GM21526 (cell line): ENCODE measurements at regions not wholly inside any gene's neighbourhood (a gene's known extent, or its start where the extent isn't known, plus 50 kb on each side); places are given as distances from the start of the nearest gene placed in this dataset.

Experiments
- ATAC-seq: cut with Tn5 transposase; IDR thresholded peaks from one replicate; pipeline ENCODE4 v1.9.1; 2021; ENCODE audit warnings: moderate library complexity; ENCODE audit not compliant: unreplicated experiment, low FRiP score

- no peak for ATAC-seq
These were observed 262.6 kb downstream of the TBL1XR1 start for GRCh38 chr3:176934698-176935097.

- ATAC-seq: no peak
These were observed 263.6 kb downstream of the TBL1XR1 start for GRCh38 chr3:176933704-176934103.

GRCh38 chr3:176932433-176932832, 264.8 kb downstream of the TBL1XR1 start:
- no peak for ATAC-seq

GRCh38 chr3:176931991-176932390, 265.3 kb downstream of the TBL1XR1 start:
- ATAC-seq: no peak

GRCh38 chr3:176930942-176931341, 266.3 kb downstream of the TBL1XR1 start:
- no peak for ATAC-seq

- ATAC-seq: no peak
These were observed 268.7 kb downstream of the TBL1XR1 start for GRCh38 chr3:176928582-176928931.

- no peak for ATAC-seq
These were observed 269.3 kb downstream of the TBL1XR1 start for GRCh38 chr3:176927706-176928581.

GRCh38 chr3:176927280-176927679, 270.0 kb downstream of the TBL1XR1 start:
- ATAC-seq: no peak

GRCh38 chr3:176926688-176927087, 270.6 kb downstream of the TBL1XR1 start:
- no peak for ATAC-seq

GRCh38 chr3:176926034-176926433, 271.2 kb downstream of the TBL1XR1 start:
- no peak for ATAC-seq

- no peak for ATAC-seq
These were observed 276.5 kb downstream of the TBL1XR1 start for GRCh38 chr3:176920766-176921160.

- no peak for ATAC-seq
These were observed 277.2 kb downstream of the TBL1XR1 start for GRCh38 chr3:176919836-176920765.

GRCh38 chr3:176916777-176917176, 280.5 kb downstream of the TBL1XR1 start:
- no peak for ATAC-seq

GRCh38 chr3:176914764-176915163, 282.5 kb downstream of the TBL1XR1 start:
- ATAC-seq: no peak

GRCh38 chr3:176911579-176911978, 285.7 kb downstream of the TBL1XR1 start:
- ATAC-seq: no peak

GRCh38 chr3:176909044-176909443, 288.2 kb downstream of the TBL1XR1 start:
- ATAC-seq: no peak

- no peak for ATAC-seq
These were observed 291.0 kb downstream of the TBL1XR1 start for GRCh38 chr3:176906046-176906905.

GRCh38 chr3:176905331-176905730, 292.0 kb downstream of the TBL1XR1 start:
- no peak for ATAC-seq

- no peak for ATAC-seq
These were observed 292.8 kb downstream of the TBL1XR1 start for GRCh38 chr3:176904506-176904905.

- ATAC-seq: no peak
These were observed 300.6 kb downstream of the TBL1XR1 start for GRCh38 chr3:176896640-176897039.
